HUDEP-2 (cell line): ENCODE measurements at regions not wholly inside any gene's neighbourhood (a gene's known extent, or its start where the extent isn't known, plus 50 kb on each side); places are given as distances from the start of the nearest gene placed in this dataset.
"Not testable (repeated sequence)": the region's sequence is repeated elsewhere in the genome, so short reads cannot be mapped to it uniquely, and the experiment has no call there.

Experiments used
- DNase-seq, 76 experiments: peaks; one replicate each; lab custom pipeline; 2025; ENCODE audit not compliant: unreplicated experiment in 76 of 76; lab: John Stamatoyannopoulos, UW

DNA sequence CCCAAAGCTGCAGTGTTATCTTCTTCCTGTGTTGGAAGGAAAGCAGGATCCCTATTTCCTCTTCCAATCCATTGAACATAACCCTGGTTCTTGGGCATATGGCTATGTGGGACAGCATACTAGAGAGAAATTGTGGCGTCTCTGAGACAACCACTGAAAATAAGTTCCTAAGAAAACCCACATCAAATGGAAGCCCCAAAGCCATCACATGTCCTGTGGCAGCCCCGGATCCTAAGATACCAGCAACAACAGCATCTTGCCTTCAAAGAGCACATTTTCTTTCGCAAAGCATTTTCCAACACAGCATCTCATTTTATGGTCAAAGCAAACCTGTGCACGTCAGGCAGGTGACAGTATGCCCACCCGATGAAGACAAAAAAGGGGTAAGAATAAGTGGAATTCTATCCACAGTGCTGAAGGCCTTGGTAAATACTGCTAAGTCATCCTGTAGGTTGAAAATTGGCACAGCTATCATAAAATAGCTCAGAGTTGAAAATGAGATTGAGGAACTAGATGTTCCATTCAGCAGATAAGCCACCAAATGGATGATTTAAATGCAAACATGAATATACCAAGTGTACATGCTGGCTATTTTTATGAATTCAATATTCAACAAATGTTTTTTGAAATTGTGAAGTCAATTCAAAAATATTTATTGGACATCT, 232.2 kb downstream of the DLEU7 start:
- DNase-seq, result peak in 32 of 76 experiments; percentile 6 to 72 (median 34)

GRCh38 chr13:50612717-50613116, 230.8 kb downstream of the DLEU7 start:
- peak in 5 of 76 experiments; percentile 9 to 39 (median 12) for DNase-seq

DNA sequence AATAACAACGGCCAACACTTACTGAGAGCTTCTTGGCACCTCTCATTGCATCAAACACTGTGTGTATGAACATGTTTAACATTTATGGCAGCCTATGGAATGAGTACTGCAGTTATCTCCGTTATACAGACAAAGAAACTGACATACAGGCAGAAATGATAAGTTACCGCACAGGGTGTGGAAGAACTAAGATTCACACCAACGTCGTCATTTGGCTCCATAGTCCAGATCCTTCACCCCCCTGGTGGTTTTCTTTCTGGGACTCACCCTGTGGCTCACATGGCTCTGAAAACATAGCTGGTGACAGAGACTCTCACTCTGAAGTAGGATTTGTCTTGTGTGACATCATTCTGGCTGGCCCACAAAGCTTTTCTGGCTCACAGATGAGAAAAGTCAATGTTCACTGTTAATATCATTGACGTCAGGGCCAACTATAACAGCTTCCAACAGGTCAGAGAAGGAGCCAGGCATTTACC, 230.1 kb downstream of the DLEU7 start:
- peak in 74 of 76 experiments; percentile 9 to 97 (median 83) for DNase-seq

GRCh38 chr13:50615234-50615633, 228.3 kb downstream of the DLEU7 start:
- DNase-seq, result no peak

GRCh38 chr13:50616101-50616500, 227.4 kb downstream of the DLEU7 start:
- DNase-seq, result no peak

DNA sequence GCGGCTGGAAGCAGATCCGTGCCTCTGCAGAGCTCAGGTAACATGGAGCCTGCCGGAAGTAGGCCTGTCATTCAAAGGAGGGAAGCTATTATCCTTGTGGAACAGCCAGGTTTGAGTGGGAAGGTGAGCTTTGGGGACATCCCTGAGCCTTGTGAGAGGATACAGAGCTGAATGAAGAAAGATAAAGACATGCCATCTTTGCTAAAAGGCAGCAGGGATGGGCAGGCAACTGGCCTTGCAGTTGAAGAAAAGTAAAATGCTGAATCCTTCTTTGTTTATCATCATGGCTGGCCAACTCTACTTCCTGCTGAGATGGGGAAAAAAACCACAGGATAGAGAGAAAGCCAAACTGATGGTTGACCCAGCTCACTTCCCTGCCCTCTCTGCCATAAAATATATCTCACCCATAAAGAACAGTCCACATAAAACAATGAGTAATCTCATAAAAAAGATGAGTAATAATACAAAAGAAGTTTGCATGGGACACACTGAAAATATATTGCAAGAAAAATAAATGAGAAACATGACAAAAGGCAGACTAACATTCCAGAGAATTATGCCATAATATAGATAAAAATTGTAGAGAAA, 226.3 kb downstream of the DLEU7 start:
- DNase-seq, result no peak

DNA sequence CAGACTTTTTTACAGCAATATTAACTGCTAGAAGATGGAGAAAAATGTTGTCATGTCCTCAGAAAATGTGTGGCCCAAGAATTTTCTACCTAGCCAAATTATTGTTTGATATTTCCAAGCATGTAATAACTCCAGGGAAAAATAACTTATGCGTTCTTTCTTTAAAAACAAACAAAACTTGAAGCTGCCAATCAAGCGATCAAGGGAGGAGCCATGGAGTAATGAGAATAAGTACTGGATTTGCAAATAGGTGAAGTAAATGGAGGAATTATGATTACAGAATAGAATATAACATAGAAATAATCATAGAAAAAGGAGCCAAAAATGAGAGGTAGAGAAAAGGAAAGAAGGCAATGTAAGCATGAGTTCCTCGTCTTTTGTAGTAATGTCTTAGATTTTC, 225.3 kb downstream of the DLEU7 start:
- DNase-seq, result no peak

GRCh38 chr13:50626101-50626547, 217.4 kb downstream of the DLEU7 start:
- no peak for DNase-seq

DNA sequence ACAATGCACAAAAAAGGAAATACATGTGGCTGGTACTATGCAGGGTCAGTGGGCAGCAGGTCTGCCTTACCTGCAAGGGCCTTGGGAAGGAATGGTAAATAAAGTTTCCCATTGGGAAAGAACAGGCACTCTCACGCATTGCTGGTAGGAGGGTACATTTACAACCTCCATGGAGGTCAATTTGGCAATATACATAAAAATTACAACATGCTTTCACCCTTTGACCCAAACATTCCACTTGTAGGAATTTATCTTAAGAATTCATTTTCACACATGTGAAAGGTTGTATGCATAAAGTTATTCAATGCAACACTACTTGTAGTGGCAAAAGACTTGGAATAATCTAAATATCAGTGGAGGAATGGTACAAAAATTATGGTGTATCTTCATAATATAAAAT, 216.4 kb downstream of the DLEU7 start:
- no peak for DNase-seq

DNA sequence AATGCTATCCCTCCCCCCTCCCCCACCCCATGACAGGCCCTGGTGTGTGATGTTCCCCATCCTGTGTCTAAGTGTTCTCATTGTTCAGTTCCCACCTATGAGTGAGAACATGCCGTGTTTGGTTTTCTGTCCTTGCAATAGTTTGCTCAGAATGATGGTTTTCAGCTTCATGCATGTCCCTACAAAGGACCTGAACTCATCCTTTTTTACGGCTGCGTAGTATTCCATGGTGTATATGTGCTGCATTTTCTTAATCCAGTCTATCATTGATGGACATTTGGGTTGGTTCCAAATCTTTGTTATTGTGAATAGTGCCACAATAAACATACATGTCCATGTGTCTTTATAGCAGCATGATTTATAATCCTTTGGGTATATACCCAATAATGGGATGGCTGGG, 215.0 kb downstream of the DLEU7 start:
- DNase-seq, result not testable (repeated sequence)

GRCh38 chr13:50629497-50629896, 214.0 kb downstream of the DLEU7 start:
- DNase-seq, result no peak

DNA sequence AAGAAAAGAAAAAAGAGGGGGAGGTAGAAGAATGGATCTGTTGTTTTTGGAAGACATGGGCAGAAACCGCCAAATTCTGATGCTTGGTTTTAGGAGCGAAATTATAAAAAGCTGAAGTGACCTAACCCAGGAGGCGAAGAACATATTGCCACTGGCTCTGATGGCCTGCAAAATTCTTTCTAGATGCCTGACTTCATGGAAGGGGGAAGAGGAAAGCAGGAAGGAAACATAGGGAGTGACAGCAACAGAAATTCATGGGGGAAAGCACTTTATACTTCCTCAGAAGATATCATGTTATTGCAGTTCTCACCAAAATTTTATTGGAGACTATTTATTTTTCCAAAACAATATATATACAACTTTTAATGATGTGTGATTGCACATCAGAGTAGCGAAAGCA, 213.5 kb downstream of the DLEU7 start:
- no peak for DNase-seq

GRCh38 chr13:50631041-50631440, 212.5 kb downstream of the DLEU7 start:
- no peak for DNase-seq

DNA sequence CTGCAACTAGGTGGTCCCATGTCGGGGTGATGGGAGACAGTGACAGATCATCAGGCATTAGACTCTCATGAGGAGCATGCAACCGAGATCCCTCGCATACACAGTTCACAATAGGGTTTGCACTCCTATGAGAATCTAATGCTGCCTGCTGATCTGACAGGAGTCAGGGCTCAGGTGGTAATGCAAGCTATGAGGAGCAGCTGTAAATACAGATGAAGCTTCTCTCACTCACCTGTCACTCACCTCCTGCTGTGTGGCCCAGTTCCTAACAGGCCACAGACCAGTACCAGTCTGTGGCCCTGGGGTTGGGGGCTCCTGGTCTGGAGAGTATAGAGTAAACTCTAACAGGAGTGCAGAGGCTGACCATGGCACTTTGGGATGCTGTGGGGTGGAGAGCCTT, 209.2 kb downstream of the DLEU7 start:
- DNase-seq, result no peak

- DNase-seq, result no peak
These were observed 208.0 kb downstream of the DLEU7 start for GRCh38 chr13:50635504-50635903.

- no peak for DNase-seq
These were observed 207.3 kb downstream of the DLEU7 start for GRCh38 chr13:50636007-50636704.

DNA sequence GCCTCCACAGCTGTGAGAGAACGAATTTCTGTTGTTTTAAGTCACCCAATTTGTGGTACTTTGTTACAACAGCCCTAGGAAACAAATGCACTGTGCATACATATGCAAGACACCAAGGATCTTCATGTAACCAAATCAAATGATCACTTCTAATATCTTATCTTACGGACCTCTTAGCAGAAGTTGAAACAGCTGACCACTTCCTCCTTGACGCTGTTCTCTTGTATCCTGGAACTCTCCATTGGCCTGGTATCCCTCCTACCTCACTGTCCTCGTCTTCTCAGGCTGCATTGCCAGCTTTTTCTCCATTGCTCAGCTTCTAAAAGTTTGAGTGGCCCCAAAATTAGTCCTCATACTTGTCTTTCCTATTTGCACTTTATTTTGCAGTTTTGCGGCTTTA, 200.4 kb downstream of the DLEU7 start:
- DNase-seq, result no peak

DNA sequence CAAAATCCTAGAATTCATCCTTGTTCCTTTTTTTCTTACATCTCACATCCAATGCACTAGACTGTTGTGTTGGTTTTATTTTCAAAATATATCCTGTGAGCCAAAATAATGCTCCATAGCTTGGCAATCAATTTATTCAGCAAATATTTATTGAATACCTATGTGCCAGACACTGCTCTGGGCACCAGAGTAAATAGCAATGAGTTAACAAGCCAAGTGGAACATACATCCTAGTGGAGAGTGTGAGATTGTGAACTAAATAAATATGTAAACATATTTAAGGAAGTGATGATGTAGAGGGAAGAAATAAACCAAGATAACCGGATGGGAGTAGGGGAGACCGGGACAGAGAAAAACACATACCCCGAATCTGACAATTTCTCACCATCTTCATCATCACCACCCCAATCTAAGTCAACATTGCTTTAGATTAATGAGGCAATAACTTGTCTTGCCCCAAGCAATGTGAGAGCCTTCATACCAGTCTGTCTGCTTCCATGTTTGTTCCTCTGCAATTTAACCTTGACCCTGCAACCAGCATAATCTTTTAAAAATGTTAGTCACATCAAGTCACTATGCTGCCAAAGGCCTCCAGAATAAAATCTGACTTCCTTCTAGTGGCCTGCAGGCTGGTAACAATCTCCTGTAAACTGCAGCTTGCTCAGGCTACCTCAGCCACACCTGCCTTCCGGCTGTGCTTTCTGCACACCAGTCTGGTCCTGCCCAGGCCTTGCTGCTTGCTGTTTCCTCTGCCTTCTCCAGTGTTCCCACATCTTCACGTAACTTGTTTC, 199.2 kb downstream of the DLEU7 start:
- no peak for DNase-seq

DNA sequence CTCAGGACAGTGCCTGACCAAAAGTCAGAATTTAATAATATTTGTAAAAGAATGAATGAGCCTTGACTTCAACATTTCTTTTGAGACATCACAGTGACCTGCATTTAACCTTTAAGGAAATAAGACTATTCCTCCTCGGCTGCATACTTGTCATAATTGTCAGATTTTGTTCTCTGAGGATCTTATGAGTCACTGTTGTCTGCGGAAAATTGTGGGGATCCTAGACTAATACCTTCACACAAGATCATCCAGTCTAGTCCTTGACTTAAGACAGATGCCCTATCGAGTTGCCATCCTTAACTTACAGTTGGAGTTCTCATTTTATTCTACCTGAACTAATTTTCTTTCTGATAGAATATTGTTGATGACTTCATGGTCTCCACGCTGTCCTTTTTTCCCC, 198.4 kb downstream of the DLEU7 start:
- DNase-seq, result no peak

DNA sequence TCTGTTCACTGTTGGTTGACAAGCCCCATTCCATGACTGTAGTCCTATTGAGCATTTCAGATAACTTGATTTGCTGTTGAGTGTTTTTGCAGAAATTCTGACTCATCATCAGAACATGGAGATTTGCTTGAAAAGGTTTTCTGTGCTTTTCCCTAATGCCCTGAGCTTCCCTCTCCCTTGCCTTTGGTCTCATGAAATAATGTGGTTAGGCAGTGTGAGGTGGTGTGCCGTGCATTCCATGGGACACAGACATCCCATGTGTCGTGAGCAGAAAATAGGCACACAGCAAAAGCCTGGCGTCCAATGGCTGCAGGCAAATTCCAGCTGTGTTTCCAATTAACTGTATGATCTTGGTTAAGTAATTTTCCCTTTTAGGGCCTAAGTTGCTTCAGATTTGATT, 197.4 kb downstream of the DLEU7 start:
- no peak for DNase-seq

- no peak for DNase-seq
These were observed 194.3 kb downstream of the DLEU7 start for GRCh38 chr13:50649211-50649610.
